ENCODE measurements at regions not wholly inside any gene's neighbourhood (a gene's known extent, or its start where the extent isn't known, plus 50 kb on each side); places are given as distances from the start of the nearest gene placed in this dataset.

DNA sequence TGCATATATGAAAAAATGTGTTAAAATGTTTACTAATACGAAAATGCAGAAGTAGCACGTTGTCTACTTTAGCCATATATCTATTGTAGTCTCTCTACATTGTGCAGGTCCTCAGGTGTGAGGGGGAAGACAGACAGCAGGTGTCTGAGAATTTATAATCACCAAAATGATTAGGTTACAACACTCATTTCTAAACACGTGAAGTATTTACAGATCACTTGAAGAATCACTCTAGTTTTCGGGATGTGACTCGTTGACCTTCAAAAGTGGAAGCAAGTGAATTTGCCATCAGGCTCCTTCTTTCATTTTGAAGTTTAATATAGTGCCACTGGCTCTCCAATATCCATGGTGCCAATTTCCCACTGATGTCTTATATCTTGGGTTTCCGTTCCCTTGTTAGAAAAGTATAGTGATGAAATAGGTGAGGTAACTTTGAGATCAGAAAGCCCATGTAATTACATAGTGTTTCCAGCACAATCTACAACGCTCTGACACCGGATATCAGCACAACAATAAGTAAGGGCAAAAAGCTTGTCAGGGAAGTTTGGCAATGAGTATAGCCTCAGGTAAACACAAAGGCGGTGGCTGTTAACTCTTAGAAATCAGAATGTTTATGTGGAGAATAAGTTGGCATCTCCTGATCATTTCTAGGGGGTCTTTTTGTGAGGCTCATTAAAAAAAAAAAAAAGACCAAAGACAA is 57.5 kb upstream of the SP4 start:
- DNase-seq: no peak

DNA sequence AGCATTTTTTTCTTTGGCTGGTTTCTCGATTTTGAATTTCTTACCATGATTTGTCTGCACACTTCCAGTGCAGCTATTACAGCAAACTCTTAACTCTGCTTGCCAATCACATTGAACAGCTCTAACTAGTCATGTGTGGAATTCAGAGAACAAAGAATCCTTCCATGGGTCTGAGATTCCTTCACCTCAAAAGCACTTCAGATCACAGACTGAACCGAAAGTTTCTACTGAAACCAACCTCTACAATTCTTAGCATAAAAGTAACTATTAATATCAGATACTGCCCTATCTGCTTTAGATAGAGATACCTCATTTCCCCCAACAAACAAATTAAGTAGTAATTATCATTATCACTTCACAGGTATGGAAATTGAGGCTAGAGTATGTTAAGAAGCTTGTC is 56.5 kb upstream of the SP4 start:
- DNase-seq: no peak

DNA sequence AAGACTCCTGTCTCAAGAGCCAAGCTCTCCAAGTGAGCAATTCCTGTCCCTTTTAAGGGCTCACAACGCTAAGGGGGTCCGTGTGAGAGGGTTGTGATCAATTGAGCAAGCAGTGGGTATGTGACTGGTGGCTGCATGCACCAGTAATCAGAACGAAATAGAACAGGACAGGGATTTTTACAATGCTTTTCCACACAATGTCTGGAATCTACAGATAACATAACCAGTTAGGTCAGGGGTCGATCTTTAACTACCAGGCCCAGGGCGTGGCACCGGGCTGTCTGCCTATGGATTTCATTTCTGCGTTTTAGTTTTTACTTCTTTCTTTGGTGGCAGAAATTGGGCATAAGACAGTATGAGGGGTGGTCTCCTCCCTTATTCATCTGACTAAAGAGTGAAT is 54.9 kb upstream of the SP4 start:
- DNase-seq: no peak

DNA sequence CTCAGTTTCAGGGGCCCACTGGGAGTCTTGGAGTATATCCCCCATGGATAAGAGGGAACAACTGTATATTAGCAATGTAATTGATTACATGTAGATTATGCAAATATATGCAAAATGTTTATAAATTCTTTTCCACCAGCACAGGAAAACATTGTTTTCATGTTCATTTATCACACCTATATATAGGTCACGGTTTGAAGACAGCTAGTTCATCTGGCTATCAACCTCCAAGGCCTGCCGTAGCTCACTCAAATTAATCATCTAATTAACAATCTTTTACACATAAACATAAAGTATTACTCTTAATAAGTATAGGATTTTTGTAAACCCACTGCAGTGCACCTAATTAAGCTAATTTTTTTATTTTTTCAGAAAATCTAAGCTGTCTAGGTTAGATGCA is 53.7 kb upstream of the SP4 start:
- DNase-seq: no peak

DNA sequence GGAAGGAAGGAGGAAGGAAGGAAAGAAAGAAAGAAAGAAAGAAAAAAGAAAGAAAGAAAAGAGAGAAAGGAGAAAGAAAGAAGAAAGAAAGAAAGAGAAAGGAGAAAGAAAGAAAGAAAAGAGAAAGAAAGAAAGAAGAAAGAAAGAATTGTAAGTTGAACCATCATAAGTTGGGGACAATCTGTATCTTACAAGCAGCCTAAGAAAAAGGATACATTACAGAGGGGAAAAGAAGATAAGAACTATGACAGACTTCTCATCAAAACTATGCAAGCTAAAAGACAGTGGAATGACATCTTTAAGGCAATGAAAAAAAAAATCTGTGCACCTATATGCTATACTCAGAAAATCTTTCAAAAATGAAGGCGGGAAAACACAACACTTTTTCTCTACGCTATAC is 50.3 kb upstream of the SP4 start:
- DNase-seq: no peak
